Thoracic aorta (tissue), 2 donors: ENCODE measurements at regions not wholly inside any gene's neighbourhood (a gene's known extent, or its start where the extent isn't known, plus 50 kb on each side); places are given as distances from the start of the nearest gene placed in this dataset.

Experiments used
- ATAC-seq: fragments of 150-250 bp; one replicate; pipeline ENCODE4 v1.8.0; 2017; ENCODE audit warnings: low read depth; ENCODE audit not compliant: insufficient number of reproducible peaks, low FRiP score
- DNase-seq: peaks from one replicate; pipeline ENCODE4 v3.0.0-alpha.2; 2020; ENCODE audit warnings: low spot score
- H3K27ac ChIP-seq, 2 donors: fragments of 200-600 bp; sonication (generic); 1 replicate in 1 of 2; 2 replicates in 1 of 2; pipeline ENCODE4 v1.5.1; 2016; ENCODE audit warnings: mild to moderate bottlenecking in 2 of 2, moderate library complexity in 2 of 2
- H3K27me3 ChIP-seq: fragments of 200-600 bp; sonication (generic); replicated peaks from 2 replicates; pipeline ENCODE4 v1.6.0; 2016; ENCODE audit warnings: mild to moderate bottlenecking; ENCODE audit not compliant: insufficient read depth
- H3K36me3 ChIP-seq: fragments of 200-600 bp; sonication (generic); one replicate; pipeline ENCODE4 v1.5.1; 2016
- H3K4me1 ChIP-seq, 2 donors: fragments of 200-600 bp; sonication (generic); 1 replicate in 1 of 2; 2 replicates in 1 of 2; pipeline versions ENCODE4 v1.5.1 to v1.6.0; 2016; ENCODE audit warnings: low read depth in 2 of 2, mild to moderate bottlenecking in 1 of 2; ENCODE audit not compliant: control insufficient read depth in 1 of 2
- H3K4me3 ChIP-seq: fragments of 200-600 bp; sonication (generic); 2 replicates; pipeline ENCODE4 v1.5.1; 2016; ENCODE audit warnings: mild to moderate bottlenecking
- H3K9me3 ChIP-seq: fragments of 200-600 bp; sonication (generic); 2 replicates; pipeline ENCODE4 v1.5.1; 2016
- CTCF ChIP-seq: fragments of 200-600 bp; sonication (generic); IDR thresholded peaks from one replicate; pipeline ENCODE4 v1.5.1; 2019; ENCODE audit warnings: antibody characterized with exemption

GRCh38 chr4:117965622-117966021 is 68.7 kb upstream of the NDST3 start:
- no peak for DNase-seq
- H3K27ac ChIP-seq, result no peak overlapping the region
- no peak for ATAC-seq
- no peaks in the 10 kb centered on the region for H3K36me3 ChIP-seq
- no peaks in the 10 kb centered on the region for H3K27me3 ChIP-seq
- no peak overlapping the region for H3K4me3 ChIP-seq
- H3K9me3 ChIP-seq, result no peaks in the 10 kb centered on the region
- no peaks in the 10 kb centered on the region for H3K4me1 ChIP-seq
- TF ChIP-seq CTCF, result no peak

- no peaks in the 10 kb centered on the region for H3K4me1 ChIP-seq
- H3K9me3 ChIP-seq, result no peaks in the 10 kb centered on the region
- no peak overlapping the region for H3K4me3 ChIP-seq
- TF ChIP-seq CTCF, result no peak
- H3K36me3 ChIP-seq, result no peaks in the 10 kb centered on the region
- no peaks in the 10 kb centered on the region for H3K27me3 ChIP-seq
- ATAC-seq (no peak), DNase-seq (no peak)
- no peak overlapping the region for H3K27ac ChIP-seq
These were observed 65.7 kb upstream of the NDST3 start for GRCh38 chr4:117968606-117969005.

GRCh38 chr4:117971403-117971802 is 62.9 kb upstream of the NDST3 start:
- no peak for TF ChIP-seq CTCF
- Histone ChIP-seq H3K4me1 (no peaks in the 10 kb centered on the region), H3K36me3 (no peaks in the 10 kb centered on the region), H3K4me3 (no peak overlapping the region), H3K9me3 (no peaks in the 10 kb centered on the region), H3K27me3 (no peaks in the 10 kb centered on the region), H3K27ac (no peak overlapping the region)
- DNase-seq (no peak), ATAC-seq (no peak)

- TF ChIP-seq CTCF, result no peak
These were observed 50.5 kb upstream of the NDST3 start for GRCh38 chr4:117983541-117984365.

GRCh38 chr4:117984366-117984680 is 50.0 kb upstream of the NDST3 start:
- H3K9me3 ChIP-seq, result no peaks in the 10 kb centered on the region
- no peaks in the 10 kb centered on the region for H3K27me3 ChIP-seq
- no peaks in the 10 kb centered on the region for H3K36me3 ChIP-seq
- no peaks in the 10 kb centered on the region for H3K4me1 ChIP-seq
- ATAC-seq (no peak), DNase-seq (no peak)
- no peak overlapping the region for H3K4me3 ChIP-seq
- TF ChIP-seq CTCF, result no peak
- no peak overlapping the region for H3K27ac ChIP-seq

More at GRCh38 chr4:117983541-117984365, 50.5 kb upstream of the NDST3 start:
- DNase-seq, result no peak
- Histone ChIP-seq H3K27me3 (no peaks in the 10 kb centered on the region), H3K36me3 (no peaks in the 10 kb centered on the region), H3K27ac (no peak overlapping the region), H3K4me1 (no peaks in the 10 kb centered on the region), H3K9me3 (no peaks in the 10 kb centered on the region), H3K4me3 (no peak overlapping the region)
- ATAC-seq, result no peak
